Stimulated activated CD4-positive, alpha-beta T cell treated with anti-CD3 and anti-CD28 coated beads, Interleukin-15, amount 100 ng/mL, for 1 hour (primary cell): ENCODE measurements at regions not wholly inside any gene's neighbourhood (a gene's known extent, or its start where the extent isn't known, plus 50 kb on each side); places are given as distances from the start of the nearest gene placed in this dataset.
"Not testable (repeated sequence)": the region's sequence is repeated elsewhere in the genome, so short reads cannot be mapped to it uniquely, and the experiment has no call there.

Experiments
- DNase-seq, 2 donors: peaks; one replicate each; pipeline ENCODE4 v3.0.0-alpha.2; 2020; ENCODE audit warnings: low read depth in 1 of 2, low spot score in 1 of 2

- DNase-seq = no peak
Observed at GRCh38 chr22:25393121-25393805, 171.2 kb upstream of the GRK3 start.

DNA sequence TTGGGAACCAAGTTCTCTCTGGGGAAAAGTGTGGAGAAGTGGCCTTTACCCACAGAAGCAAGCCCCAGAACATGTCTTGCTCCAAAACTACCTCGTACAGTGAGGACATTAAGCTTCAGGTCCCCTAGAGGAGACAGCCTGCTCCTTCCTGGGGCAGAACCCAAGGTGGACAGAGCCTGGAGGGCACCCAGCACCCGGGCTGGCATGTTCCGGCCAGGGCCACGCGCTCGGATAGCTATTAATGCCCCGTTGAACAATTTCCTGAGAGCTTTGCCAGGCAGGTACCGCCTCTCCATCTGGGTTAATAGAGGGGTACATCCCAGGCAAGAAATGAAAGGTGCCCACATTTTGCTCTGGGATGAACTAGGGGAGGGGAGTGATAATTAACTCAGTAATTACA is 169.0 kb upstream of the GRK3 start:
- DNase-seq = no peak

- no peak for DNase-seq
Observed at GRCh38 chr22:25395915-25396314, 168.6 kb upstream of the GRK3 start.

- DNase-seq = no peak
Observed at GRCh38 chr22:25396615-25397200, 167.8 kb upstream of the GRK3 start.

DNA sequence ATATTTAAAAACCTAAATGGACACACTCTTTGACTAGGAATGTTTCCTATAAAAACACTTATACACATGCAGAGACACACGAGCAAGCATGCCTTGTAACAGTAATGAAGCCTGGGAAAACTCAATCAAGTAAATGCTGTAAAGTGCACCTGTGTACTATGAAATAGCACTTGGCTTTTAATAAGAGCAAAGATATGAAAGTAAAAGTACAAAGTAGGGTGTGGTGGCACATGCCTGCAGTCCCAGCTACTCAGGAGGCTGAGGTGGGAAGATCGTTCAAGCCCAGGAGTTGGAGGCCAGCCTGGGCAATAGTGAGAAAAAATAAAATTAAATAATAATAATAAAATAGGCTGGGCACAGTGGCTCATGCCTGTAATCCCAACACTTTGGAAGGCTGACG is 166.9 kb upstream of the GRK3 start:
- no peak for DNase-seq

GRCh38 chr22:25398591-25399062 is 165.8 kb upstream of the GRK3 start:
- not testable (repeated sequence) for DNase-seq

GRCh38 chr22:25399649-25400151 is 164.8 kb upstream of the GRK3 start:
- DNase-seq = no peak

DNA sequence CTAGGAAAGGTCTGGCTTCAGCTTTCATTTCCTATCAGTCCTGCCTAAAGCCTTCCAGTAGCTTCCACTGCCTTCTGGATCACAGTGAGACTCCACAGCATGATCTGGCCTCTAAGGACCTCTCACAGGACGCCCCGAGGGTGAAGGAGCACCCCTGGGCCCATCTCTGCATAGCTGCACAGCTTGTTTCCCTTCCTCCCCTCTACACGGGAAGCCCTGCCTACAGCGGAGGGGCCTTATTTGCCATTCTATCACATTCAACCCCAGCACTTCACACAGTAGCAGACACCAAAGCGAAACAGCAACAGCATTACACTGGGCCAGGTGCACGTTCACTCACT is 162.3 kb upstream of the GRK3 start:
- no peak for DNase-seq

- DNase-seq = no peak
Observed at GRCh38 chr22:25402501-25403283, 161.8 kb upstream of the GRK3 start.

DNA sequence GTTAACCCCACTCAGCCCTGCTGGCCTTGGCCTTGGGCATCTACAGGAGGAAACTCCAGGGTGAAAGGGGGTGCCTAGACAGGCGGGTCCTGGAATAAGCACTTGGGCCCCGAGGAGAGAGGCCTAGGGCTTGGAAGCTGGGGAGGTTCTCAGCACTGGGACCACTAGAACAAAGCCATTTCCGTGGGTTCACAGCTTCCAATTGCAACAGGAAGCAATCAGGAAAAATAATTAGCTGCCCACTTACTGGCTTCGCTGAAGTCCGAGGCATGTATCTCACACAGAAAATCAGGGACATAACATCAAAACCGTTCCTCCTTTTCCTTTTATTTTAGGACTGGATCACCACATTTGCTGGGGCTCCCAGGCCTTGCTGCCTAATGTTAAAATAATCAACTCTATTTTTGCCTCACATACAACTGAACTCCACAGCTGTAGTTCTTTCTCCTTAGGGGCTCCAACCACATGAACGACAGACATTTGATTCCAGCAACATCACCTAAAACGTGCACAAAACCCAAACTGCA is 161.1 kb upstream of the GRK3 start:
- DNase-seq = no peak

- DNase-seq = no peak
Observed at GRCh38 chr22:25403811-25404471, 160.5 kb upstream of the GRK3 start.

DNA sequence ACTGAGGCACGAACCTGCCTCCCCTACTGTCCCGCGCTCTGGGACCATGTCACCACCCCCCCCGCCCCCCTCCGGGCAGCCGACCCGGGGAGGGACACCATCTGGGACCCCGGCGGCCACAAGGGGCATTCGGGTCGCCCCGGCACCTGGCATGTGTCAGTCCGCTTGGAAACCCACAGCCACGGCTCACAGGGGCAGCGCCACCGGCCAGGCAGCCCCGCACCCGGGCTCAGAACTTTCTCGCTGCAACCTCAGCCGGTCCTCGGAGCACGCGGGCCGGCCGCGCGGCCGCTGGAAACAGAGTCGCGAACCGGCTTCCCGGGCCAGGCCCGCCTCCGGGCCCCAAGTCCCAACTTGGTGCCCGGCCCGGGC is 159.9 kb upstream of the GRK3 start:
- no peak for DNase-seq

DNA sequence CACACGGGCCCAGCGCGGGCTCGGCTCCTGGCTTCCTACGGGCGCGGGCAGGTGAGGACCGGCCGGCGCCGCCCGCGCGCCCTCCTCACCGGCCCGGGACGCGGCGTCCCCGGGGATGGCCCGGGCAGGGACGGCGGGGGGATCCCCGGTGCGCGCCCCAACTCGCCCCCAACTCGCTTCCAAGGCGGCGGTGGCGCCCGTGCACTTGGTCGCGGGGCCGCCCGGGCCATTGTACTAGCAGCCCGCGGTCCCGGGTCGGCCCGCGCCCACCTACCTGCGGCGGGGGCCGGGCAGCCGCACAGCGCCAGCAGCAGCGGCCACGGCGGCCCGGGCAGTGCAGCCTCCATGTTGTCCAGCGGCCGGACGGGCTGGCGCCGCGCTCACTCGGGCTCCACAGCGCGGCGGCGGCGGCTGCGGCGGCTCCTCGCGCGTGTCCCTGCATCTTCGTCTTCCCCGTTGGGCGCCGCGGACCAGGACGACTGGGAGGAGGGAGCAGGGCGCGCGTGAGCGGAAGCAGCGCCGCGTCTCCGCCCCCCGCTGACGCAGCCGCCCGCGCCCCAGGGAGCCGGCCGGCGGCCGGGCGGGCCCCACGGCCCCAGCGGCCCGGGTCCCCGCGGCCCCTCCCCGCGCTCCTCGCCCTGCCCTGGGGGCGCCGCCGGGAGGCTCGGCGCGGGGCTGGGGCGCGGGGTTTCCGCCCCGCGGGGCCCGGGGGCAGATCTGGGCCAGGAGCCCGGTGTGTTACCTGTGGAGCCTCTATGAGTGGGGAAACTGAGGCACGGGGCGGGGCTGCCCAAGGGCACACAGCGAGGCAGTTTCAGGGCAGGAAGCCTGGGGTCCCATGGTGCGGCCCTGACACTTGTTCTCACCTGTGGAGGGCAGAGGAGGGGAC is 159.3 kb upstream of the GRK3 start:
- peak; percentile 13 to 63 for DNase-seq

DNA sequence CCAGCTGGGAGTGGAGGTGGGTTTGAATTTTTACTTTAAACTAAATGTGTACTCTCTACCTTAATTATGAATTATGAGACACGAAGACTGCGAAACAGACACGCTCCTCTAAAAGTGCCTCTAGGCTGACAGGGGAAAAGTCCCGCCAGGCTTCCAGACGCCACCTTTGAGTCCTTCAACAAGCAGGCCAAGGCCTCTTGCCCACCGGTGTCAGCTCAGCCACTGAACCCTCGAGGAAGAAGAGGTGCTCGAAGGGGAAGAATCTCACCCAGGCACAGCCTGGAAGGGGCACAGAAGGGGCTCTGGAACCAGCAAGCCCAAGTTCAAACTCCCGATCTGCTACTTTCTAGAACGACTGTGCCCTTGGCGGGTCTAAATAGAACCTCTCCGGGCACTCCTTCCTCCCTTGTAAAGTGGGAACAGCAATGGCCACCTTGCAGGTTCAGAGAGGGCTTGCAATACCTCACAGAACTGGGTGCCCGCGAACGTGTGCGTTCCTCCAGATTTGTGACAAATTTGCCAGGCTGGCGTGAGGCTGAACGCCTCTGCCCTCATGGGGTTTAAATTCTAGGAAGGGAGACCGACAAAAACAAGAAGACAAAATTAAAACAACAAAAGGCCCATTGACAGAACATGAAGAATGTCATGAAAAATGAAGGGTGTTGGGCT is 158.5 kb upstream of the GRK3 start:
- DNase-seq = no peak

- no peak for DNase-seq
Observed at GRCh38 chr22:25406510-25407210, 157.8 kb upstream of the GRK3 start.

- no peak for DNase-seq
Observed at GRCh38 chr22:25407226-25407858, 157.1 kb upstream of the GRK3 start.

GRCh38 chr22:25407859-25408229 is 156.6 kb upstream of the GRK3 start:
- DNase-seq = no peak

GRCh38 chr22:25409240-25409639 is 155.2 kb upstream of the GRK3 start:
- DNase-seq = no peak

GRCh38 chr22:25410849-25411248 is 153.6 kb upstream of the GRK3 start:
- no peak for DNase-seq
